ENCODE measurements at regions not wholly inside any gene's neighbourhood (a gene's known extent, or its start where the extent isn't known, plus 50 kb on each side); places are given as distances from the start of the nearest gene placed in this dataset.
"Not testable (repeated sequence)": the region's sequence is repeated elsewhere in the genome, so short reads cannot be mapped to it uniquely, and the experiment has no call there.

DNA sequence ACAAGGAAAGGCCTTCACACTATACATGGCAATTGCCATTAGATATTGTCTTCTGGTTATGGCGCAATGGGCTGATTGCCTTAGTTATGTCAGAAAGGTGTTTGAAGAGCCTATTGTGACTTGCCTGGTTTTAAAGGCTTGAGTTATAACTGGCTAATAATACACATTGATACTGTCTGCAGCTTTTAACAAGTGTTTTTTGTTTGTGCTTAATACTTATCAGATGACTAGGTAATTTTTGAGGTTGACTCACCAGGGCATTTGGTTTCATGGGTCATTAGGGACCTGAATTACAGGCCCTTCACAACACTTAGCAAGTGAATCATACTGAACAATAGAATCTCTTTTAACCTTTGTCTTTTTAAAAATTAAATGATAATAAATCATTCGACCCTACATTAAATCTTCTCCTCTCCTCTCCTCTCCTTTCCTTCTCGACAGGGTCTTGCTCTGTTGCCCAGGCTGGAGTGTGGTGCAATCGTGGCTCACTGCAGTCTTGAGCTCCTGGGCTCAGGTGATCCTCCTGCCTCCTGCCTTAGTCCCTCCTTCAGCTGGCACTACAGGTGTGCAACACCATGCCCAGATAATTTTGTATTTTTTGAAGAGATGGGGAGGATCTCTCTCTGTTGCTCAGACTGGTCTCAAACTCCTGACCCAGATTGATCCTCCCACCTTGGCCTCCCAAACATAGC lies 196.3 kb downstream of the JCAD start:
- intact Hi-C loops (cut with micrococcal nuclease), result no loop called here
- H3K4me3 Mint-ChIP-seq, result no peak overlapping the region
- no peaks in the 10 kb centered on the region for H3K9me3 Mint-ChIP-seq
- H3K27me3 Mint-ChIP-seq, result no peaks in the 10 kb centered on the region
- H3K4me1 Mint-ChIP-seq (ENCODE audit: low read depth), result peaks cover 5% of the 10 kb centered on the region
- H3K27ac Mint-ChIP-seq, result no peak overlapping the region
- no peaks in the 10 kb centered on the region for H3K36me3 Mint-ChIP-seq (ENCODE audit: low read depth)

DNA sequence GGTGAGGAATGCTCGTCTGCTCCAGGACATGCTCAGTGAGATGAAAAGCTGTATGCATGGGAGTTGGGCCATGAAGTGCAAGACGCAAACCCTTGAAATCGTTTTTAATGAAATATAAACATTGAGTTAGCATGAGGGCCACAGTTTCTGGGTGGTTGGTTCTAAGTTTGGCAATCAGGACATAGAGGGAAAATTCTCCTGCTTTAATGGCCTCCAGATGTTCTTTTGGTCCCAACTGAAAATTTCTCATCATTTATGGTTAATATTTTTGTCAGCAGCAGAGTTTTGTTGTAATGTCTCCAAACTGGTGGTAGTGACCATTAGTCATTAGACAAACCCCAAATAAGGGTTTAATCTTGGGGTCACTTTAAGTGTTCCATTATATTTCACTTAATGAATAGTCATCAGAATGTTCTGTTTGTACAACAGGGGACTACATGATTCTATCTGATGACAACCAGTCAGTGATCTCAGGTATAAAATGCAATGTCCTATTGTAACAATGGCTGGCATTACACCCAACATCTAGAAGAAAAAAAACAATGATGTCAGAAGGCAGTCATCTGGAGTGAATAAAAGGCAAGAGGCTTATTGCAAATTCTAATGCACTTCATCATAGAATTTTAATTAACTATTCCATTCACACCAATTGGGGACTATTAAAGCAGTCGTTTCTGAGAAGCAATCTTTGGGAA lies 197.4 kb downstream of the JCAD start:
- Mint-ChIP-seq H3K36me3 (ENCODE audit: low read depth) (no peaks in the 10 kb centered on the region), H3K9me3 (no peaks in the 10 kb centered on the region), H3K27ac (no peak overlapping the region), H3K27me3 (no peaks in the 10 kb centered on the region), H3K4me3 (no peak overlapping the region), H3K4me1 (ENCODE audit: low read depth) (peaks cover 11% of the 10 kb centered on the region)
- intact Hi-C loops (cut with micrococcal nuclease), result no loop called here

DNA sequence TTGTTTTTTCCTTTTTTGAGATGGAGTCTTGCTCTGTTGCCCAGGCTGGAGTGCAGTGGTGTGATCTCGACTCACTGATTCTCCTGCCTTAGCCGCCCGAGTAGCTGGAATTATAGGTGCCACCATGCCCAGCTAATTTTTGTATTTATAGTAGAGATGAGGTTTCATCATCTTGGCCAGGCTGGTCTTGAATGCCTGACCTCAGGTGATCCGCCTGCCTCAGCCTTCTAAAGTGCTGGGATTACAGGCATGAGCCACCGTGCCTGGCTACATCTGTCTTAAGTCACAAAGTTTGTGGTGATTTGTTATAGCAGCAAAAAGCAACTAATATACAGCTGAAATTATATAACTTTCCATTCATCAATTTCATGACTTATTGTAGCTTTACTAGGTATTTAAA lies 198.2 kb downstream of the JCAD start:
- intact Hi-C loops (cut with micrococcal nuclease); H3K27ac Mint-ChIP-seq; H3K36me3 Mint-ChIP-seq (ENCODE audit: low read depth); H3K4me3 Mint-ChIP-seq; H3K27me3 Mint-ChIP-seq; H3K9me3 Mint-ChIP-seq: not testable (repeated sequence)
- H3K4me1 Mint-ChIP-seq (ENCODE audit: low read depth), result peaks cover 11% of the 10 kb centered on the region

DNA sequence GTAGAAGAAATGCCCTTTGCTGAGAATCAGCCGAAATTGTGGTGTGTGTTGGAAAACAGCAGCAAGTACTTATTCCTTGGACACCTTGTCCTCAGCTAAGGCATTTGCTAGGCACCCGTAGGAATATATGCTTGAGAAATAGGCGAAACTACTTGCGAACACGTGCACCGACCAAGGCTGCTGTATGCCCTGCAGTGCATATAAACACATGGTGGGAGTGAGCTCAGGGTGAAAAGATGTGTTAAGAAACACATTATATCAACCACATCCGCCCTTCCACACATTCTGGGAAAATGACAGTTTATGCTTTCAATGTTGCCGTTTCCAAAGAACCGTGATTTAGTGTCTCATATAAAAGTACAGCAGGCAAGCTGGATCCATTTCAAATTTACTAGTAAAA lies 199.2 kb downstream of the JCAD start:
- Mint-ChIP-seq H3K36me3 (ENCODE audit: low read depth) (no peaks in the 10 kb centered on the region), H3K4me3 (no peak overlapping the region), H3K9me3 (no peaks in the 10 kb centered on the region), H3K4me1 (ENCODE audit: low read depth) (peaks cover 11% of the 10 kb centered on the region), H3K27me3 (no peaks in the 10 kb centered on the region), H3K27ac (no peak overlapping the region)
- intact Hi-C loops (cut with micrococcal nuclease), result no loop called here

DNA sequence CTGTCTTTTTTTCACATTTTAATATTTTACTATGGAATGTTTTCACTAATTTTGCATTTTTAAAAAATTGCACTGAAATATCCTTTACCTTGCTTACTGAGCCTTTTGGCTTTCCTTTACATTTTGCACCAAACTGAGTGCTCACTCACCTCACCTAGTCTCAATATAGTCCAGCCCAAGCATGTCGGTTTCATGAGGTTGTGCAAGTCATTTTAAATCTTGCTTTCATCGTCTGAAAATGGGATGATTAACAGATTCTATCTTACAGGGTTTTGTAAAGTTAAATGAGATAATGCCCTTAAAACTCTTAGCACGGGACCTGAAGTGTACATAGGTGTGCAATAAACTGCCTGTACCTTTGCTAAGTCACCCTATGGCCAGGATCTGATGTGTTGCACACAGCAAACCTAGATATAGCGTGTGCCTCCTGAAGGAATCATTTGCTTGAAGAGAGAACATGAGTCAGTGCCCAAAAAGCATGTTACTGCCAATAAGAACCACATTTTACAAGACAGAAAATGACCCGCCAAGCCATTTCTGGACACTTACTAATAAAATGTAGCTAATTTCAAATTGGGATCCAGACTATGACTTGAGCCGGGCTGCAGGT lies 199.8 kb downstream of the JCAD start:
- intact Hi-C loops (cut with micrococcal nuclease), result loop anchor here (5.0 kb wide), 1 partner anchor 122 kb away; no protein-coding TSS in a partner anchor
- Mint-ChIP-seq H3K9me3 (no peaks in the 10 kb centered on the region), H3K27ac (no peak overlapping the region), H3K36me3 (ENCODE audit: low read depth) (no peaks in the 10 kb centered on the region), H3K4me1 (ENCODE audit: low read depth) (peaks cover 14% of the 10 kb centered on the region), H3K27me3 (no peaks in the 10 kb centered on the region), H3K4me3 (no peak overlapping the region)

DNA sequence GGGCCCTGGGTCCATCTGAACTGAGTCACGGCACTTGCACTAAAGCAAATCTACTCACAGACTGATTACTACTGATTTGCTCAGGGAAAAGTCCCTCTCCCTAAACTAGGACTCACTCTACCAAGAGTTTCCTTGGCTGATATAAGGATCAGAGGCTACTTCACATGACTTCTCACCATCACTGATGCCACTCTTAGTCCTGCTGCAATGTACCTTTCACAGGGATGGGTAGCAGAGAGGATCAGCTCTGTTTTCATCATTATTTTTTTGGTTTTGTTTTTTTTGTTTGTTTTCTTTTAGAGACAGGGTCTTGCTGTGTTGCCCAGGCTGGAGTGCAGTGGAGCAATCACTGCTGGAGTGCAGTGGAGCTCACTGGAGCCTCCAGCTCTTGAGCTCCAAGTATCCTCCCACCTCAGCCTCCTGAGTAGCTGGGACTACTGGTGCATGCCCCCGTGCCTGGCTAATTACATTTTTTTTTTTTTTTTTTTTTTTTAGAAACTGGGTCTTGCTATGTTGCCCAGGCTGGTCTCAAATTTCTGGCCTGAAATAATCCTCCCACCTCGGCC lies 200.6 kb downstream of the JCAD start:
- H3K4me1 Mint-ChIP-seq (ENCODE audit: low read depth), result peaks cover 18% of the 10 kb centered on the region
- H3K27ac Mint-ChIP-seq, result peak overlapping the region; percentile 58
- no peaks in the 10 kb centered on the region for H3K36me3 Mint-ChIP-seq (ENCODE audit: low read depth)
- intact Hi-C loops (cut with micrococcal nuclease), result loop anchor here (5.0 kb wide), 1 partner anchor 121 kb away; no protein-coding TSS in a partner anchor
- no peaks in the 10 kb centered on the region for H3K9me3 Mint-ChIP-seq
- no peak overlapping the region for H3K4me3 Mint-ChIP-seq
- no peaks in the 10 kb centered on the region for H3K27me3 Mint-ChIP-seq

DNA sequence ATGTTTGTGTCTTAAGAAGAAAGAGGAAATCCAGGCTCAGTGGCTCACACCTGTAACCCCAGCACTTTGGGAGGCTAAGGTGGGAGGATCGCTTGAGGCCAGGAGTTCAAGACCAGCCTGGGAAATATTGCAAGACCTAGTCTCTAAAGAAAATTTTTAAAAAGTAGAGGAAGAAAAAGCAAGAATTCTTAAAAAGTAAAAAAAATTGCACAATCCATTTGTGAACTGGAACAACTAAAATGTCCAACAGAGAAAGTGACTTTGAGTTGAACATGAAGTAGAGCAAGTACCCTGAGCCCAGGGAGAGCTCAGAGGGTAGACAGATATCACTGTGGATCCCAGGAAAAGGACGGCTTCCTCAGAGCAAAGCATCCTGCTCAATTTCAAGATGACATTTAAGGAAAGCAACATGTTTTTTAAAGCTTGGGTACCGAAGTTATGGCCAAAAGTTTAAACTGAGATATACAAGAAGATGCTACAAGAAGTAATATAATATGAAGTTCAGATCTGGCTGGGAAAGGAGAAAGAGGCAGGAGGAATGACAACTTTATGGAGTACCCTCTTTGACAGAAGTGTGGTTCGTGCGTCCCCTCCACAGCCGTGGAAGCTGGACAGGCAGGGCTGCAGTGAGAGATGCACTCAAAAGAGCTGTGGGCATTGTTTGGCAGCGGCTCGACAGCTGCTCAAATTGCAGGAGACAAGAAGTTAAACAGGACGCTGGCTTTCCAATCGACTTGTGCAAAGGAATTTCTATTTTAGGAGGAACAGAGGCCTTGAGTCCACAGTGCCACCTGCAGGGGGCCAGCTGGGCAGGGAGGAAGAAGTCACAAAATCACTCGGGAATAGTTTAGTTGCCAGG lies 201.3 kb downstream of the JCAD start:
- H3K36me3 Mint-ChIP-seq (ENCODE audit: low read depth), result no peaks in the 10 kb centered on the region
- peak overlapping the region; percentile 24 for H3K4me3 Mint-ChIP-seq
- peaks cover 21% of the 10 kb centered on the region for H3K4me1 Mint-ChIP-seq (ENCODE audit: low read depth)
- peaks cover 2% of the 10 kb centered on the region for H3K27me3 Mint-ChIP-seq
- H3K9me3 Mint-ChIP-seq, result no peaks in the 10 kb centered on the region
- intact Hi-C loops (cut with micrococcal nuclease), result loop anchor here (5.0 kb wide), 1 partner anchor 121 kb away; no protein-coding TSS in a partner anchor
- peak overlapping the region; percentile 58 for H3K27ac Mint-ChIP-seq

DNA sequence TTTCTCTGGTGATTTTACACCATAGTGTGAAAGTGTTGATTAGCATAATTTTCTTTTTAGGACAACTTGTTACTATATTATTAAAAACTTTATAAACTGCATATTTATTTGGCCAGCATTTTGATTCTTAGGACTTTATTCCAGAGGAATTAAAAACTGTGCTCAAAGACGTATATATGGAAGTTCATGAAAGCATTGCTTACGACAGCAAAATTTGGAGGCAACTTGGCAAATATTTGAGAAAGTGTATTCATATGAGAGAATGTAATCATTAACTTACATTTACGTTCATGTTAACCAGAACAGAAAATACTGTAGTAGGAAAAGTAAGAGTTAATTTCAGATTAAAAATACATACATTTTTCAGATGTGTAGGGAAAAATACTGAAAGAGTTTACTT lies 203.1 kb downstream of the JCAD start:
- peaks cover 2% of the 10 kb centered on the region for H3K27me3 Mint-ChIP-seq
- H3K27ac Mint-ChIP-seq, result no peak overlapping the region
- H3K36me3 Mint-ChIP-seq (ENCODE audit: low read depth), result no peaks in the 10 kb centered on the region
- no peaks in the 10 kb centered on the region for H3K9me3 Mint-ChIP-seq
- intact Hi-C loops (cut with micrococcal nuclease), result loop anchor here (5.0 kb wide), 1 partner anchor 119 kb away; no protein-coding TSS in a partner anchor
- H3K4me3 Mint-ChIP-seq, result no peak overlapping the region
- peaks cover 21% of the 10 kb centered on the region for H3K4me1 Mint-ChIP-seq (ENCODE audit: low read depth)

DNA sequence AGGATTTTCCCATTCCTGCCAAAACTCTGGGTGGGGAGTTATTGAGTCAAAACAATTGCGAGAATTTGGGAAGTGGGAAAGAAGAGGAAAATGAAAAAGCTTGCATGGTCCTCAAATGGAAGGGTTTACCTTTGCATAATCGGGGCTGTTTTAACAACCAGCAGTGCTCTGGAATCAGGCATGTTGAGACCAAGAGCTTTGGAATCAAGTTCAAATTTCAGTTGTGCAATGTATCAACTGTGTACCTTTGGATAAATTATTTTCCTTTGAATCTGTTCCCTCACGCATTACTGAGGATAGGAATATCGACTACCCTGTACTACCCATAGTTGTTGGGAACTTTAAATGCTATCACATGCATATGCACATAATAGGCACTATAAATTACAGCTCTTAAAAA lies 205.5 kb downstream of the JCAD start:
- Mint-ChIP-seq H3K9me3 (no peaks in the 10 kb centered on the region), H3K27ac (no peak overlapping the region), H3K4me1 (ENCODE audit: low read depth) (peaks cover 30% of the 10 kb centered on the region)

DNA sequence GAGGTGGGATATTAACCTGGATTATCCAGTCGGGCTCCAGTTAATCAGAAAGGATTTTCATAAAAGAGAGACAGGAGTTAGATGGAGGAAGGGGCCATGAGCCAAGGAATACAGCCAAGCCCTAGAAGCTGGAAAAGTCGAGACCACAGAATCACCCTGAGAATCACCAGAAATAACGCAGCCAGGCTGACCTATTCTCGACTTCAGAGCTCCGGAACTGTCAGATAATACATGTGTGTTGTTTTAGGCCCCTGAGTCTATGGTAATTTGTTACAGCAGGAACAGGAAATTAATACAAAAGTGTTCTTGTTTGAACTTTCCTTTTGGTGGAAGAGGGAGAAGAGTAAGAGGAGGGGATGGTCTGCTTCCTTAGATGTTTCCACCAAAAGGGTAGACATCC lies 208.1 kb downstream of the JCAD start:
- Mint-ChIP-seq H3K27ac (no peak overlapping the region), H3K36me3 (ENCODE audit: low read depth) (no peaks in the 10 kb centered on the region), H3K4me3 (no peak overlapping the region), H3K4me1 (ENCODE audit: low read depth) (peaks cover 19% of the 10 kb centered on the region), H3K27me3 (peaks cover 2% of the 10 kb centered on the region), H3K9me3 (no peaks in the 10 kb centered on the region)
- intact Hi-C loops (cut with micrococcal nuclease), result no loop called here

More for the DNA sequence above, 205.5 kb downstream of the JCAD start:
- intact Hi-C loops (cut with micrococcal nuclease), result no loop called here
- Mint-ChIP-seq H3K36me3 (ENCODE audit: low read depth) (no peaks in the 10 kb centered on the region), H3K27me3 (peaks cover 2% of the 10 kb centered on the region), H3K4me3 (no peak overlapping the region)

DNA sequence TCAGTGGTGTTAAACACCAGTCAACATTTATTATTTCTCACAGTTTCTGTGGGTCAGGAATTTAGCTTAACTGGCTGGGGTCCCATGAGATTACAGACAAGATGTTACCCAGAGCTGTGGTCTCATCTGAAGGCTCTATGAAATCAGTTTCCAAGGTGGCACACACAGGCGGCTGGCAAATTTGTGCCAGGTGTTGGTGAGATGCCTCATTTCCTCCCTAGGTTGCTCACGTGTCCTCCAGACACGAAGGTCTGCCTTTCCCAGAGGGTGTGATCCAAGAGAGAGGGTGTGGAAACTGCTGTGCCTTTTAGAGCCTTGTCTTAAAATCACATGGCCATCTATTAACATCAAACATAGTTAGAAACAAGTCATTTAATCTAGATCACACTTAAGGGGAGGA lies 209.0 kb downstream of the JCAD start:
- intact Hi-C loops (cut with micrococcal nuclease), result no loop called here
- Mint-ChIP-seq H3K9me3 (peaks cover 2% of the 10 kb centered on the region), H3K27ac (no peak overlapping the region), H3K4me1 (ENCODE audit: low read depth) (peaks cover 19% of the 10 kb centered on the region), H3K4me3 (no peak overlapping the region), H3K36me3 (ENCODE audit: low read depth) (no peaks in the 10 kb centered on the region), H3K27me3 (peaks cover 2% of the 10 kb centered on the region)

DNA sequence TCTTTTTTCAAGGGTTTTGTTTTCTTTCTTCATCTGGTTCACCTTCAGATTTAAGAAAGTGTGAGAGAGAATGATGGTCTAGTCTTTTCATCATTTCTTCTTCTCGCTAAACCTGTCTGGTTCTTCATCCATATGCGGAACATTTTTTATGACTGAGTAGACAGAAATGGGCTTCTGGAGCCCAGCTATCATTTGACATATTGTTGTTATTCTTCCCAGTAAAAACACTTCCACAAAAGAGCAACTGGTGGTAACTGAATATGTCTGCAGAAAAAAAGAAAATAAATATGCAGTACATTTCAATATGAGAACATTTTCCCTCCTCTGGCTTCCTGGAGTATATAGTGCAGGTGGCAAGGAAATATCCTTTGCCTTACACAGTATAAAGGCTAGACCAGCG lies 209.5 kb downstream of the JCAD start:
- peak overlapping the region; percentile 67 for H3K27ac Mint-ChIP-seq
- H3K9me3 Mint-ChIP-seq, result peaks cover 6% of the 10 kb centered on the region
- peaks cover 2% of the 10 kb centered on the region for H3K27me3 Mint-ChIP-seq
- no peaks in the 10 kb centered on the region for H3K36me3 Mint-ChIP-seq (ENCODE audit: low read depth)
- H3K4me1 Mint-ChIP-seq (ENCODE audit: low read depth), result peaks cover 18% of the 10 kb centered on the region
- H3K4me3 Mint-ChIP-seq, result no peak overlapping the region
- intact Hi-C loops (cut with micrococcal nuclease), result no loop called here

DNA sequence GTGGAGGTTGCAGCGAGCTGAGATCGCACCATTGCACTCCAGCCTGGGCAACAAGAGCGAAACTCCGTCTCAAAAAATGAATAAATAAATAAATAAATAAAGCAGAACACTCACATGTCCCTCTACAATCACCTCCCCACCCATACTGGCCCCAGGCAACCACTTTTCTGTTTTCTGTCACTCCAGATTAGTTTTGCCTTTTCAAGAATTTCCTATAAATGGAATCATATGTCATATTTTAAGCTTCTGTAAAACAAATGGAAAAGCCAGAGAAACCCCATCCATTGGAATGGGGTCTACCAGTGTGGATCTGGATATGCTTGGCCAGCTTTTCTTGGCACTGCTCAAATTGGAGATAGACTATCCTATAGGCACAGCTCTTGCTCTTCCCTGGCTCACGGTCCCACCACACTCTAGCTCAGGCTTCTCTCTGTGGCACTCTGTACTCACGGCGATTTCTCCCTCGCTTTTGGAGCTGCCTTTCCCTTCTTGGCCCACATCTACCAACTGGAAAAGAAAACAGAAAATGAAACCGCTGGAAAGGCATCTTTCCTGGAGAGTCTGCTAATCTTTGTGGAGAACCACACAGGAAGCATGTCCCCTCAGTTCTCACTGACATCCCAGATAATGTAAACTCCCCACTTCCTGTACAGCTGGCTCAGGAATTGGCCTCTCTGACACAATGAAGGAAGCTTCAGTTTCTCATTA lies 210.1 kb downstream of the JCAD start:
- Mint-ChIP-seq H3K36me3 (ENCODE audit: low read depth) (no peaks in the 10 kb centered on the region), H3K9me3 (peaks cover 7% of the 10 kb centered on the region), H3K27ac (peak overlapping the region; percentile 67), H3K4me1 (ENCODE audit: low read depth) (peaks cover 14% of the 10 kb centered on the region), H3K27me3 (peaks cover 2% of the 10 kb centered on the region), H3K4me3 (peak overlapping the region; percentile 34)
- intact Hi-C loops (cut with micrococcal nuclease), result no loop called here

All from dendritic cell treated with granulocyte-macrophage colony-stimulating factor and Interleukin-4, amounts not matched to agents 40 ng/mL and 50 ng/mL, for 4 days (primary cell).